GM12878 (cell line): ENCODE measurements at regions not wholly inside any gene's neighbourhood (a gene's known extent, or its start where the extent isn't known, plus 50 kb on each side); places are given as distances from the start of the nearest gene placed in this dataset.
A peak's percentile ranks its signal among the peaks of the same experiment; 100 is the strongest.

Experiments used
- BCL11A ChIP-seq: IDR thresholded peaks from 2 replicates; pipeline ENCODE4 v1.6.1; 2011; ENCODE audit warnings: low read depth, low read length
- CBX3 ChIP-seq: fragments of 200-600 bp; sonication (generic); IDR thresholded peaks from 2 replicates; pipeline ENCODE4 v1.6.1; 2016; ENCODE audit warnings: low read depth, borderline replicate concordance
- CREB1 ChIP-seq: IDR thresholded peaks from 2 replicates; pipeline ENCODE4 v1.6.1; 2012; ENCODE audit warnings: low read depth, mild to moderate bottlenecking, inconsistent platforms
- E4F1 ChIP-seq: fragments of 450-650 bp; IDR thresholded peaks from 2 replicates; pipeline ENCODE4 v1.6.1; 2018; ENCODE audit warnings: borderline replicate concordance, mild to moderate bottlenecking; ENCODE audit not compliant: partially characterized antibody
- EP300 ChIP-seq, 2 experiments: fragments of 150-350 bp in 1 of 2; IDR thresholded peaks; 2 replicates each; pipeline ENCODE4 v1.6.1; 2011 to 2012; ENCODE audit warnings: low read depth in 2 of 2, low read length in 2 of 2, borderline replicate concordance in 1 of 2, improper control_type of control experiment in 1 of 2, inconsistent platforms in 1 of 2; ENCODE audit not compliant: control insufficient read depth in 1 of 2
- GABPA ChIP-seq: IDR thresholded peaks from 2 replicates; pipeline ENCODE4 v1.6.1; 2014; ENCODE audit warnings: antibody characterized with exemption, low read depth, mild to moderate bottlenecking, inconsistent platforms
- MTA2 ChIP-seq: fragments of 450-650 bp; IDR thresholded peaks from 2 replicates; pipeline ENCODE4 v1.6.1; 2016; ENCODE audit warnings: low read depth, mild to moderate bottlenecking, moderate library complexity
- MXI1 ChIP-seq: fragments of 150-350 bp; IDR thresholded peaks from 2 replicates; pipeline ENCODE4 v1.6.1; 2011; ENCODE audit warnings: low read depth, mild to moderate bottlenecking, inconsistent platforms, low read length, improper control_type of control experiment
- NFIC ChIP-seq: IDR thresholded peaks from 2 replicates; pipeline ENCODE4 v1.6.1; 2012; ENCODE audit warnings: low read depth, mild to moderate bottlenecking, inconsistent platforms, low read length, moderate library complexity
- NFYB ChIP-seq: IDR thresholded peaks from 2 replicates; pipeline ENCODE4 v1.6.1; 2011; ENCODE audit warnings: low read depth, mild to moderate bottlenecking, low read length, improper control_type of control experiment, moderate library complexity; ENCODE audit not compliant: insufficient read depth
- NKRF ChIP-seq: fragments of 450-650 bp; conservative IDR thresholded peaks from 2 replicates; pipeline ENCODE4 v1.6.1; 2017; ENCODE audit warnings: mild to moderate bottlenecking, moderate library complexity
- PML ChIP-seq: IDR thresholded peaks from 2 replicates; pipeline ENCODE4 v1.6.1; 2012; ENCODE audit warnings: low read length, inconsistent platforms
- POLR2AphosphoS5 ChIP-seq: IDR thresholded peaks from 2 replicates; pipeline ENCODE4 v1.6.1; 2011; ENCODE audit warnings: mild to moderate bottlenecking, low read length, inconsistent platforms
- POU2F2 ChIP-seq: IDR thresholded peaks from 3 replicates; pipeline ENCODE4 v1.6.1; 2011; ENCODE audit warnings: low read depth, mild to moderate bottlenecking, low read length, borderline replicate concordance
- PRDM15 ChIP-seq: fragments of 450-650 bp; formaldehyde crosslinking; IDR thresholded peaks from 2 replicates; pipeline ENCODE4 v1.4.0; 2020; ENCODE audit warnings: mild to moderate bottlenecking, moderate library complexity
- RAD51 ChIP-seq: fragments of 450-650 bp; IDR thresholded peaks from 2 replicates; pipeline ENCODE4 v1.6.1; 2016; ENCODE audit warnings: moderate library complexity, mild to moderate bottlenecking, inconsistent platforms
- RCOR1 ChIP-seq: conservative IDR thresholded peaks from 2 replicates; pipeline ENCODE4 v1.6.1; 2012; ENCODE audit warnings: low read depth, low read length, improper control_type of control experiment
- SIN3A ChIP-seq: IDR thresholded peaks from 2 replicates; pipeline ENCODE4 v1.6.1; 2012; ENCODE audit warnings: low read depth, low read length, improper control_type of control experiment
- SIX5 ChIP-seq: IDR thresholded peaks from 2 replicates; pipeline ENCODE4 v1.6.1; 2011; ENCODE audit warnings: mild to moderate bottlenecking, low read depth, low read length, moderate library complexity; ENCODE audit not compliant: severe bottlenecking
- YBX1 ChIP-seq: fragments of 450-650 bp; IDR thresholded peaks from 2 replicates; pipeline ENCODE4 v1.6.1; 2016; ENCODE audit warnings: antibody characterized with exemption
- ZBED1 ChIP-seq: IDR thresholded peaks from 2 replicates; pipeline ENCODE4 v1.6.1; 2016; ENCODE audit warnings: borderline replicate concordance
- ZNF217 ChIP-seq: fragments of 450-650 bp; IDR thresholded peaks from 2 replicates; pipeline ENCODE4 v1.6.1; 2017; ENCODE audit warnings: antibody characterized with exemption, mild to moderate bottlenecking

- TF ChIP-seq YBX1 (no peak), MTA2 (peak; percentile 98), E4F1 (no peak), NFIC (peak; percentile 95), RCOR1 (peak; percentile 92), POLR2AphosphoS5 (no peak), GABPA (peak; percentile 55), ZNF217 (peak; percentile 94), PRDM15 (no peak), SIN3A (no peak), PML (no peak), CREB1 (0 out of 2 replicates have a peak, but pooled peaks have one; percentile 39), NFYB (no peak), POU2F2 (peak; percentile 97; the same call in 2 of the 3 replicates), SIX5 (no peak), MXI1 (peak; percentile 61; the same call in 1 of the 2 replicates), ZBED1 (peak; percentile 86), BCL11A (peak; percentile 98), RAD51 (no peak), EP300 (IDR thresholded peaks at IDR 0.05; ENCODE audit: borderline replicate concordance in 1 of 2, control insufficient read depth in 1 of 2, low read depth in 2 of 2, low read length in 2 of 2) (peak; percentile 87 to 98; a peak in 3 of 4 replicates), NKRF (no peak), CBX3 (no peak)
Measured at GRCh38 chr13:22161871-22162270, 491.0 kb downstream of the FGF9 start (continued).
